Activated CD8-positive, alpha-beta T cell treated with anti-CD3 and anti-CD28 coated beads for 36 hours (primary cell): ENCODE measurements at regions not wholly inside any gene's neighbourhood (a gene's known extent, or its start where the extent isn't known, plus 50 kb on each side); places are given as distances from the start of the nearest gene placed in this dataset.

ENCODE experiments used
- ATAC-seq: fragments of 200-7000 bp; cut with Tn5 transposase; one replicate; pipeline ENCODE4 v1.10.0; 2021; ENCODE audit warnings: mild to moderate bottlenecking, moderate library complexity
- CTCF ChIA-PET: fragments of 350-600 bp; sonication (Branson Sonifier 250); formaldehyde crosslinking; loops from one replicate; lab custom pipeline; 2021; ENCODE audit warnings: antibody characterized with exemption; lab: Charles Lee
- POLR2A ChIA-PET: fragments of 350-600 bp; sonication (Branson Sonifier 250); formaldehyde crosslinking; loops from one replicate; lab custom pipeline; 2021; ENCODE audit warnings: antibody characterized with exemption; lab: Charles Lee
- DNase-seq: peaks from one replicate; pipeline ENCODE4 v3.0.0-alpha.2; 2020
- H3K27ac Mint-ChIP-seq: one replicate; pipeline ENCODE4 v1.8.0; 2021; ENCODE audit warnings: mild to moderate bottlenecking, mixed read lengths
- H3K27me3 Mint-ChIP-seq: one replicate; pipeline ENCODE4 v1.8.0; 2021; ENCODE audit warnings: mixed read lengths
- H3K36me3 Mint-ChIP-seq: one replicate; pipeline ENCODE4 v1.8.0; 2021; ENCODE audit warnings: low read depth, mixed read lengths
- H3K4me1 Mint-ChIP-seq: one replicate; pipeline ENCODE4 v1.8.0; 2021; ENCODE audit warnings: low read depth, mixed read lengths
- H3K4me3 Mint-ChIP-seq: one replicate; pipeline ENCODE4 v1.8.0; 2021; ENCODE audit warnings: mild to moderate bottlenecking, moderate library complexity, mixed read lengths
- H3K9me3 Mint-ChIP-seq: one replicate; pipeline ENCODE4 v1.8.0; 2021; ENCODE audit warnings: mixed read lengths
- CTCF ChIP-seq: fragments of 200-600 bp; IDR thresholded peaks from one replicate; pipeline ENCODE4 v1.8.0; 2022; ENCODE audit warnings: antibody characterized with exemption, mild to moderate bottlenecking
- intact Hi-C: fragments of 100-400 bp; cut with micrococcal nuclease; formaldehyde crosslinking; loops from one replicate; pipeline ENCODE4 v1.10.0; 2022

GRCh38 chr7:98493030-98493778 lies 92.3 kb upstream of the BAIAP2L1 start:
- intact Hi-C loops = no loop called here
- Mint-ChIP-seq H3K36me3 (no peaks in the 10 kb centered on the region), H3K27ac (no peak overlapping the region), H3K4me1 (no peaks in the 10 kb centered on the region), H3K27me3 (no peaks in the 10 kb centered on the region), H3K9me3 (peaks cover 12% of the 10 kb centered on the region), H3K4me3 (no peak overlapping the region)
- ChIA-PET POLR2A (no interaction called here), CTCF (no interaction called here)
- no peak for TF ChIP-seq CTCF
- DNase-seq (no peak), ATAC-seq (no peak)

GRCh38 chr7:98488167-98488566 lies 87.3 kb upstream of the BAIAP2L1 start:
- Mint-ChIP-seq H3K27ac (no peak overlapping the region), H3K4me1 (no peaks in the 10 kb centered on the region), H3K36me3 (no peaks in the 10 kb centered on the region), H3K9me3 (no peaks in the 10 kb centered on the region), H3K4me3 (no peak overlapping the region), H3K27me3 (peaks cover 2% of the 10 kb centered on the region)
- TF ChIP-seq CTCF = no peak
- no peak for DNase-seq
- intact Hi-C loops = no loop called here
- no peak for ATAC-seq
- POLR2A ChIA-PET = no interaction called here
- CTCF ChIA-PET = no interaction called here

GRCh38 chr7:98483964-98484545 lies 83.2 kb upstream of the BAIAP2L1 start:
- ATAC-seq (no peak), DNase-seq (no peak)
- no peak overlapping the region for H3K4me3 Mint-ChIP-seq
- CTCF ChIA-PET = no interaction called here
- POLR2A ChIA-PET = no interaction called here
- no peaks in the 10 kb centered on the region for H3K4me1 Mint-ChIP-seq
- intact Hi-C loops = no loop called here
- H3K27me3 Mint-ChIP-seq = peaks cover 2% of the 10 kb centered on the region
- no peaks in the 10 kb centered on the region for H3K9me3 Mint-ChIP-seq
- no peak overlapping the region for H3K27ac Mint-ChIP-seq
- no peaks in the 10 kb centered on the region for H3K36me3 Mint-ChIP-seq
- no peak for TF ChIP-seq CTCF

GRCh38 chr7:98483276-98483963 lies 82.5 kb upstream of the BAIAP2L1 start:
- Mint-ChIP-seq H3K9me3 (no peaks in the 10 kb centered on the region), H3K27ac (no peak overlapping the region), H3K4me1 (no peaks in the 10 kb centered on the region), H3K27me3 (peaks cover 2% of the 10 kb centered on the region), H3K4me3 (no peak overlapping the region), H3K36me3 (no peaks in the 10 kb centered on the region)
- intact Hi-C loops = no loop called here
- no peak for DNase-seq
- CTCF ChIA-PET = no interaction called here
- POLR2A ChIA-PET = no interaction called here
- ATAC-seq = no peak
- no peak for TF ChIP-seq CTCF

GRCh38 chr7:98479318-98479717 lies 78.4 kb upstream of the BAIAP2L1 start:
- Mint-ChIP-seq H3K36me3 (no peaks in the 10 kb centered on the region), H3K27ac (no peak overlapping the region), H3K4me1 (no peaks in the 10 kb centered on the region), H3K9me3 (no peaks in the 10 kb centered on the region), H3K27me3 (no peaks in the 10 kb centered on the region), H3K4me3 (no peak overlapping the region)
- intact Hi-C loops = no loop called here
- no peak for DNase-seq
- ChIA-PET POLR2A (no interaction called here), CTCF (no interaction called here)
- no peak for ATAC-seq
- TF ChIP-seq CTCF = no peak
